OCI-LY3 (cell line): ENCODE measurements at regions not wholly inside any gene's neighbourhood (a gene's known extent, or its start where the extent isn't known, plus 50 kb on each side); places are given as distances from the start of the nearest gene placed in this dataset.
A peak's percentile ranks its signal among the peaks of the same experiment; 100 is the strongest.

ENCODE experiments used
- H2AFZ ChIP-seq: fragments of 200-600, 300-600 bp; shearing (Covaris generic); 2 replicates; pipeline ENCODE4 v1.6.0; 2014; ENCODE audit warnings: antibody characterized with exemption, low read depth, low read length
- H3K27ac ChIP-seq: fragments of 200-600, 300-600 bp; sonication (generic); 2 replicates; pipeline ENCODE4 v1.5.1; 2014; ENCODE audit warnings: mild to moderate bottlenecking, low read length, moderate library complexity, mixed read lengths
- H3K27me3 ChIP-seq: fragments of 200-600, 300-600 bp; sonication (generic); 2 replicates; pipeline ENCODE4 v1.6.1; 2014; ENCODE audit warnings: low read depth, low read length, mixed read lengths
- H3K36me3 ChIP-seq: fragments of 200-600, 300-600 bp; sonication (generic); replicated peaks from 2 replicates; pipeline ENCODE3; 2014; ENCODE audit warnings: low read depth, low read length, mixed read lengths
- H3K4me1 ChIP-seq: fragments of 300-600, 200-600 bp; sonication (generic); 2 replicates; pipeline ENCODE4 v1.6.1; 2014; ENCODE audit warnings: low read length, mixed read lengths
- H3K4me2 ChIP-seq: fragments of 200-600, 300-600 bp; sonication (generic); 2 replicates; pipeline ENCODE4 v1.6.1; 2014; ENCODE audit warnings: low read length, mixed read lengths
- H3K4me3 ChIP-seq: fragments of 300-600, 200-600 bp; sonication (generic); 2 replicates; pipeline ENCODE4 v1.5.1; 2014; ENCODE audit warnings: antibody characterized with exemption, mild to moderate bottlenecking, low read length, moderate library complexity
- H3K79me2 ChIP-seq: fragments of 300-600, 200-600 bp; shearing (Covaris generic); 2 replicates; pipeline ENCODE4 v1.6.1; 2014; ENCODE audit warnings: mild to moderate bottlenecking, low read length, mixed read lengths
- H3K9ac ChIP-seq: fragments of 300-600, 200-600 bp; shearing (Covaris generic); 2 replicates; pipeline ENCODE4 v1.6.0; 2014; ENCODE audit warnings: mild to moderate bottlenecking, low read length, moderate library complexity
- H3K9me3 ChIP-seq: fragments of 200-600, 300-600 bp; shearing (Covaris generic); 2 replicates; pipeline ENCODE4 v1.6.1; 2014; ENCODE audit warnings: low read length, mixed read lengths; ENCODE audit not compliant: insufficient read depth
- H4K20me1 ChIP-seq: fragments of 200-600, 300-600 bp; sonication (generic); 2 replicates; pipeline ENCODE4 v1.6.1; 2016; ENCODE audit warnings: low read length, mixed read lengths; ENCODE audit not compliant: insufficient read depth
- EZH2phosphoT487 ChIP-seq: fragments of 200-600 bp; shearing (Covaris generic); IDR thresholded peaks from 2 replicates; pipeline ENCODE4 v1.6.1; 2018; ENCODE audit warnings: antibody characterized with exemption, mixed run types, low read depth
- TF ChIP-seq, protein P1 (sequence below): fragments of 200-600, 300-600 bp; sonication (generic); IDR thresholded peaks from 2 replicates; pipeline ENCODE4 v1.5.1; 2014; ENCODE audit warnings: antibody characterized with exemption, low read length, low read depth

DNA sequence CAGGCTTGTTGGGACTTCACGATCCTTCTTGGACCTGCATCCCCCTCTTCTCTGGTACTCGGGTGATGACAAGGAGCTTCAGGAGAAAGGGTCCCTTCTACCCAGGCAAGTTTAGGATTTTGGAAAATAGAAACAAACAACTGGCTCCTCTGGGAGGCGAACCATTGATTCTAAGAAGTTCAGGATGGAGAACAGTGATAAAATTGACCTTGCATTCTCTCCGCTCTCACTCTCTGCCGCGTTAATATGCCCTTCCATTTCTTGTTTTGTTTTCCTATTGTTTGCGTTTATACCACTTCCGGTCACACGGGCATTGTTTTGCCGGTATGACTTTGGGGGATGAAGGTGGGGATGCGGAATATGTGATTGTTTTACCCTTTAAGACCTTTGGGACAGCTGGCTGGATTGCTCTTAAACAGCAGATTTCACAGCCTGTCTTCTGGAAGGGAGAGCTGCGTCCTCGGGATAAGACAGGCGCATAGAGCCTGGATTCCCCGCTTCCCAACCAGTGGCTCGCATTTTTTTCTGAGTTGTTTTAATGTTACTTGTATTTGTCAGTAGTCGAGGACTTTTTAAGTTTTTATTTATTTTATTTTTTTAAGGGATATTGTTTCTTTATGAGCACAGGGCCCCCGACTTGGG lies 144.3 kb upstream of the ZNF184 start:
- no peaks in the 10 kb centered on the region for H3K9me3 ChIP-seq
- peak overlapping the region; percentile 69 for H3K4me2 ChIP-seq
- H3K4me3 ChIP-seq, result peak overlapping the region; percentile 96
- TF ChIP-seq, protein P1, sequence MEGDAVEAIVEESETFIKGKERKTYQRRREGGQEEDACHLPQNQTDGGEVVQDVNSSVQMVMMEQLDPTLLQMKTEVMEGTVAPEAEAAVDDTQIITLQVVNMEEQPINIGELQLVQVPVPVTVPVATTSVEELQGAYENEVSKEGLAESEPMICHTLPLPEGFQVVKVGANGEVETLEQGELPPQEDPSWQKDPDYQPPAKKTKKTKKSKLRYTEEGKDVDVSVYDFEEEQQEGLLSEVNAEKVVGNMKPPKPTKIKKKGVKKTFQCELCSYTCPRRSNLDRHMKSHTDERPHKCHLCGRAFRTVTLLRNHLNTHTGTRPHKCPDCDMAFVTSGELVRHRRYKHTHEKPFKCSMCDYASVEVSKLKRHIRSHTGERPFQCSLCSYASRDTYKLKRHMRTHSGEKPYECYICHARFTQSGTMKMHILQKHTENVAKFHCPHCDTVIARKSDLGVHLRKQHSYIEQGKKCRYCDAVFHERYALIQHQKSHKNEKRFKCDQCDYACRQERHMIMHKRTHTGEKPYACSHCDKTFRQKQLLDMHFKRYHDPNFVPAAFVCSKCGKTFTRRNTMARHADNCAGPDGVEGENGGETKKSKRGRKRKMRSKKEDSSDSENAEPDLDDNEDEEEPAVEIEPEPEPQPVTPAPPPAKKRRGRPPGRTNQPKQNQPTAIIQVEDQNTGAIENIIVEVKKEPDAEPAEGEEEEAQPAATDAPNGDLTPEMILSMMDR, result no peak
- no peak for TF ChIP-seq EZH2phosphoT487
- H2AFZ ChIP-seq, result peak overlapping the region; percentile 83
- H3K36me3 ChIP-seq, result no peaks in the 10 kb centered on the region
- no peaks in the 10 kb centered on the region for H3K27me3 ChIP-seq
- H3K27ac ChIP-seq, result no peak overlapping the region
- H3K9ac ChIP-seq, result peak overlapping the region; percentile 67
- H4K20me1 ChIP-seq, result no peaks in the 10 kb centered on the region
- H3K4me1 ChIP-seq, result no peaks in the 10 kb centered on the region
- H3K79me2 ChIP-seq, result no peaks in the 10 kb centered on the region

DNA sequence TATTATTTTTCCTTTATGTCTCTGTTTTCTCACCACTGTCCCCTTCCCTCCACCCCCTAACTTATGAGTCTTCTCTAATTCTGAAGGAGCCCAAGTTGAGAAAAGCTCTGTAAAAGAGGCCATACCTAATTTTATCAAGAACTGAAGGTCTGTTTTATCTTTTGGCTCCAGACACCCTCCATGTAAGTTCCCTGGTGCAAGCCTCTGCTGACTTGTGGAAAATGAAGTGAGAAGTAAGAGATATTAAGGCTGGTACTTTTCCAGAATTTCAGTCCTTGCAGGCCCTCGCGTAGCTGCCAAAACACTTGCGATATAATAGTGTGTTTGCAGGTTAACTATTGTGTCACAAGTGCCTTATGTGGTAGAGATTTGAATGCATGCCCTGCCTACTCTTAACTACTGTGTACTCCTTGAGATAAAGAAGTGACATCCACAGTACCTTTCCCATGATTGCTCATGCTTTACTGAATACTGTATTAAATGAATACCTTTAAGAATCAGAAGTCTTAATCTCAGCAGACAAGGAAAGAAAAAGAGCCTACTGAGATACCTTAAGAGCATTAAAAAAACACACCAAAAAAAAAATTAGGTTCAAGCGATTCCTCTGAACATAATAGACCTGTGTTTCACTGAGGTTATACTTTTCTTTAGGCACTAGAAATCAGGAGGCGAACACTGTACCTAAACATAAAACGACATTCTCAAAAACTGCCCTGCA lies 143.6 kb upstream of the ZNF184 start:
- no peak for TF ChIP-seq EZH2phosphoT487
- TF ChIP-seq, protein P1, result no peak
- H3K79me2 ChIP-seq, result no peaks in the 10 kb centered on the region
- H3K27me3 ChIP-seq, result no peaks in the 10 kb centered on the region
- H3K4me3 ChIP-seq, result peak overlapping the region; percentile 96
- H3K9ac ChIP-seq, result peak overlapping the region; percentile 67
- no peaks in the 10 kb centered on the region for H3K36me3 ChIP-seq
- no peaks in the 10 kb centered on the region for H3K9me3 ChIP-seq
- peak overlapping the region; percentile 69 for H3K4me2 ChIP-seq
- no peak overlapping the region for H3K27ac ChIP-seq
- no peaks in the 10 kb centered on the region for H4K20me1 ChIP-seq
- H3K4me1 ChIP-seq, result no peaks in the 10 kb centered on the region
- peak overlapping the region; percentile 83; the same call in 1 of the 2 replicates for H2AFZ ChIP-seq

DNA sequence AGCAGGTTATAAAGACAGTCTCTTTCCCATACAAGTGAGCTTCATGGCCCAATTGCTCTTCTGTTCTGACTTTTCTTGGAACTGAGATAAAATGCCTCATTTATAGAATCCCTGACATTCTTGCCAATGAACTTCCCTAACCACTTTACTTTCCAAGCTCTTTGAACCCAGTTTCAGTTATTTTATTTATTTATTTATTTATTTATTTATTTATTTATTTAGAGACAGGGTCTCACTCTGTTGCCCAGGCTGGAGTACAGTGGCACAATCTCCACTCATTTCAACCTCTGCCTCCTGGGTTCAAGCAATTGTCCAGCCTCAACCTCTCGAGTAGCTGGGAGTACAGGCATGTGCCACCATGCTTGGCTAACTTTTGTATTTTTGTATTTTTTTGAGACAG lies 138.5 kb upstream of the ZNF184 start:
- Histone ChIP-seq H3K9ac (no peak overlapping the region), H3K4me2 (no peak overlapping the region), H4K20me1 (no peaks in the 10 kb centered on the region), H3K9me3 (no peaks in the 10 kb centered on the region), H3K27ac (no peak overlapping the region), H2AFZ (no peak overlapping the region), H3K4me1 (no peaks in the 10 kb centered on the region), H3K27me3 (no peaks in the 10 kb centered on the region), H3K36me3 (no peaks in the 10 kb centered on the region), H3K4me3 (no peak overlapping the region), H3K79me2 (no peaks in the 10 kb centered on the region)
- no peak for TF ChIP-seq EZH2phosphoT487
- TF ChIP-seq, protein P1, result no peak

DNA sequence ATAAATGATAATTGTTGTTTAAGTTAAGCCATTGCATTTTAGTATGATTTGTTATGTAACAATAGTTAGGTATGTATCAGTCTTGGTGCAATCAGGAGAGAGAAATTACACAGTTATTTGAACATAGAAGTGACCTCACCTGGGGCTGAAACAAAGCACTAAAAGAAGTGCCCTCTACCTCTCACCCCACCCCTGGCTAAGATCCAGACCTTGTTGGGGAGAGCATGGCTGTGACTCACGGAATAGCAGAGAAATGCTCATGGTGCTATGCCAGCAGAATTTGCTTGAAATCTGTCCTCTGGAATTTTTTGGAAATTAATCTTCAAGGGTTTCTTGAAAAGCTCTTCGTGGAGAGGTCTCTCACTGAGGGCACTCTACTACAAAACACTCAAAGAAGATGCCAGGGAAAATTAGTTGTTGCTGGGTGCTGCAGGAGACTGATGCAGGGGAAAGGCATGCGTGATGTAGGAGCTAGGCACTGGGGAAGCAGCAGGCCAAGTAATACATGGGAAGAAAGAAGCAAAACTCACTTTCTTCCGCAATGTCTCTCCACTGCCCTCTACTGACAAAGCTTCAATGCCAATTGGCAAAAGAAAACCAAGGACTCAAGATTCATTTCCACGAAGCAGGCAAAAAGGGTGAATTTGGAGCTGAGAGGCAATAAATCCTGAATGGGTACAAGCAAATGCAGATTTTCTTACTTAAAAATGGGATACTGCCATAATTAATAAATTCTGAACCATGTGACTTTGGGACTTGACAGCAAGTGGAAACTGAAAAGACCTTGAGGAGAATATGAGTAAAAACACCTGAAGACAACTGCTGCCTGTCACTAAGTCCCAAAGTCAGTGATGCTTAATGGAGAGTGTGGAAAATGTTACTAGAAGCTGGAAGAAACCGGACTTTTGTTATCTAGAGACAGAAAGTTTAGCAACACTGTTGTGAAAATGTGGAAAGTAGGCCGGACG lies 136.3 kb upstream of the ZNF184 start:
- H3K27ac ChIP-seq, result no peak overlapping the region
- H3K4me3 ChIP-seq, result no peak overlapping the region
- TF ChIP-seq, protein P1, result peak; percentile 69
- TF ChIP-seq EZH2phosphoT487, result no peak
- H3K4me1 ChIP-seq, result no peaks in the 10 kb centered on the region
- H2AFZ ChIP-seq, result peak overlapping the region; percentile 63; the same call in 1 of the 2 replicates
- H3K4me2 ChIP-seq, result peak overlapping the region; percentile 26
- no peaks in the 10 kb centered on the region for H3K27me3 ChIP-seq
- no peaks in the 10 kb centered on the region for H3K36me3 ChIP-seq
- H3K9me3 ChIP-seq, result no peaks in the 10 kb centered on the region
- H3K79me2 ChIP-seq, result no peaks in the 10 kb centered on the region
- no peak overlapping the region for H3K9ac ChIP-seq
- no peaks in the 10 kb centered on the region for H4K20me1 ChIP-seq
